HG03280 (cell line): ENCODE measurements at regions not wholly inside any gene's neighbourhood (a gene's known extent, or its start where the extent isn't known, plus 50 kb on each side); places are given as distances from the start of the nearest gene placed in this dataset.

ENCODE experiments used
- ATAC-seq: cut with Tn5 transposase; IDR thresholded peaks from one replicate; pipeline ENCODE4 v1.9.1; 2021; ENCODE audit warnings: mild to moderate bottlenecking, moderate library complexity; ENCODE audit not compliant: unreplicated experiment

- ATAC-seq: no peak
These were observed 454.5 kb upstream of the CITED2 start for GRCh38 chr6:139828751-139829519.

- no peak for ATAC-seq
These were observed 451.5 kb upstream of the CITED2 start for GRCh38 chr6:139825935-139826374.

GRCh38 chr6:139824864-139825263, 450.4 kb upstream of the CITED2 start:
- ATAC-seq: no peak

- no peak for ATAC-seq
These were observed 449.3 kb upstream of the CITED2 start for GRCh38 chr6:139823808-139824126.

- ATAC-seq: no peak
These were observed 448.8 kb upstream of the CITED2 start for GRCh38 chr6:139823099-139823807.

- ATAC-seq: no peak
These were observed 447.3 kb upstream of the CITED2 start for GRCh38 chr6:139821676-139822223.

GRCh38 chr6:139820210-139820609, 445.8 kb upstream of the CITED2 start:
- ATAC-seq: no peak

GRCh38 chr6:139819776-139820175, 445.3 kb upstream of the CITED2 start:
- ATAC-seq: no peak

- no peak for ATAC-seq
These were observed 438.5 kb upstream of the CITED2 start for GRCh38 chr6:139812939-139813338.

- no peak for ATAC-seq
These were observed 427.3 kb upstream of the CITED2 start for GRCh38 chr6:139801571-139802321.

- peak; percentile 69 for ATAC-seq
These were observed 426.4 kb upstream of the CITED2 start for GRCh38 chr6:139800837-139801236.

- ATAC-seq: no peak
These were observed 416.1 kb upstream of the CITED2 start for GRCh38 chr6:139790527-139790926.

GRCh38 chr6:139784222-139784769, 409.8 kb upstream of the CITED2 start:
- no peak for ATAC-seq

- ATAC-seq: no peak
These were observed 405.7 kb upstream of the CITED2 start for GRCh38 chr6:139779988-139780774.

- no peak for ATAC-seq
These were observed 404.2 kb upstream of the CITED2 start for GRCh38 chr6:139778688-139779087.

- ATAC-seq: no peak
These were observed 403.7 kb upstream of the CITED2 start for GRCh38 chr6:139778106-139778505.

GRCh38 chr6:139777202-139777970, 402.9 kb upstream of the CITED2 start:
- ATAC-seq: no peak

GRCh38 chr6:139776041-139776440, 401.6 kb upstream of the CITED2 start:
- no peak for ATAC-seq

GRCh38 chr6:139768196-139768595, 393.7 kb upstream of the CITED2 start:
- ATAC-seq: no peak

- no peak for ATAC-seq
These were observed 392.3 kb upstream of the CITED2 start for GRCh38 chr6:139766796-139767195.
